Prostate gland (tissue), 2 donors: ENCODE measurements at regions not wholly inside any gene's neighbourhood (a gene's known extent, or its start where the extent isn't known, plus 50 kb on each side); places are given as distances from the start of the nearest gene placed in this dataset.

Source experiments
- DNase-seq: peaks from one replicate; pipeline ENCODE4 v3.0.0-alpha.2; 2019; ENCODE audit warnings: low spot score
- H3K27ac ChIP-seq, 2 donors: fragments of 200-600 bp; sonication (generic); 2 replicates each; pipeline ENCODE4 v1.5.1; 2017 to 2019
- H3K27me3 ChIP-seq: fragments of 200-600 bp; sonication (generic); replicated peaks from 2 replicates; pipeline ENCODE4 v1.5.1; 2019; ENCODE audit not compliant: insufficient read depth
- H3K36me3 ChIP-seq, 2 donors: fragments of 200-600 bp; sonication (generic); 1 replicate in 1 of 2; 2 replicates in 1 of 2; pipeline versions ENCODE4 v1.5.1 to v1.8.1; 2017 to 2019
- H3K4me1 ChIP-seq: fragments of 200-600 bp; sonication (generic); replicated peaks from 2 replicates; pipeline ENCODE4 v1.5.1; 2019
- H3K4me3 ChIP-seq, 2 donors: fragments of 200-600 bp; sonication (generic); 2 replicates each; pipeline ENCODE4 v1.5.1; 2017 to 2019
- H3K9me3 ChIP-seq: fragments of 200-600 bp; sonication (generic); 2 replicates; pipeline ENCODE4 v1.5.1; 2017
- CTCF ChIP-seq, 4 experiments: fragments of 200-600 bp in 2 of 4; fragments of 450-650 bp in 2 of 4; sonication (generic) in 2 of 4; IDR thresholded peaks; 1 replicate in 3 of 4; 2 replicates in 1 of 4; pipeline ENCODE4 v1.5.1; 2016 to 2019; ENCODE audit warnings: antibody characterized with exemption in 4 of 4, mild to moderate bottlenecking in 2 of 4, moderate library complexity in 2 of 4
- POLR2A ChIP-seq: fragments of 450-650 bp; IDR thresholded peaks from one replicate; pipeline ENCODE4 v1.6.1; 2016; ENCODE audit warnings: antibody characterized with exemption, mild to moderate bottlenecking
- POLR2AphosphoS5 ChIP-seq: sonication (generic); formaldehyde crosslinking; IDR thresholded peaks from one replicate; pipeline ENCODE4 v1.6.1; 2017; ENCODE audit warnings: antibody characterized with exemption
- WGBS: methylation state at CpG from one replicate; pipeline ENCODE4 v1.1.5; 2018; 5-methylcytosine and 5-hydroxymethylcytosine counted together
- intact Hi-C: fragments of 100-400 bp; cut with DNase I; formaldehyde crosslinking; loops from one replicate; pipeline ENCODE4 v1.14.2; 2022

DNA sequence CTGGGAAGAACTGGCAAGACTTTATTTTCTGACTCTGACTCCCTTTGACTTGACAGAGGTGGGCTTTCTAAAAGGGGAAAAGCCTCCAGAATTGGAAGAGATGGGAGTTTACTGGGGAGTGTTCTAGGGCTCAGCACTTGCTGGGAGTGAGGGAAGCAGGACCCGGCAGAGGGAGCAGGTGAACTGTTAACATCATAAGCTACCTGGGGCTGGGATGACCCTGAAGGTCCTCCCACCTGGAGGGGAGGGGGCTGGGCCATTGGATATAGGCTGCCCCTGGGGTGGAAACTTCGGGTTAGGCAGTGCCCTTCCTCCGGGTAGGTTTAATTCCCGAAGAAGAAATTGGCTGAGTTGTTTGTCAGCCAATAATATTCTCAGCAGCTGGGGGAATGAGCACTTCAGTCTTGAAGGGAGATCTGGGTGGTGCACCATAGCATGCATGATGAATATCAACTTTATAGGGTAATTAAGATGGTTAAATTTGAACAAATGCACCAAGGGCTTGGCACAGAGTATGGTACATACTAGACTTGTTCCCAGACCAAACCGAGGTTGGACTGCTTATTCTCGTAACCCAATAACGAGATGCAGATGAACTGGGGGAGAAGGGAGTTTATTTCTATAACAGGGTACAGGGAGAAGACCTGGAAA, 337.0 kb downstream of the HAPSTR1 start:
- H3K27me3 ChIP-seq: no peaks in the 10 kb centered on the region
- H3K27ac ChIP-seq: no peak overlapping the region
- H3K36me3 ChIP-seq: no peaks in the 10 kb centered on the region
- intact Hi-C loops: no loop called here
- no peaks in the 10 kb centered on the region for H3K4me1 ChIP-seq
- WGBS: 61% methylated on average over 7 of the region's 7 CpGs
- DNase-seq: no peak
- H3K9me3 ChIP-seq: no peaks in the 10 kb centered on the region
- no peak overlapping the region for H3K4me3 ChIP-seq
- TF ChIP-seq POLR2AphosphoS5 (no peak), CTCF (IDR thresholded peaks at IDR 0.05) (no peak), POLR2A (no peak)

DNA sequence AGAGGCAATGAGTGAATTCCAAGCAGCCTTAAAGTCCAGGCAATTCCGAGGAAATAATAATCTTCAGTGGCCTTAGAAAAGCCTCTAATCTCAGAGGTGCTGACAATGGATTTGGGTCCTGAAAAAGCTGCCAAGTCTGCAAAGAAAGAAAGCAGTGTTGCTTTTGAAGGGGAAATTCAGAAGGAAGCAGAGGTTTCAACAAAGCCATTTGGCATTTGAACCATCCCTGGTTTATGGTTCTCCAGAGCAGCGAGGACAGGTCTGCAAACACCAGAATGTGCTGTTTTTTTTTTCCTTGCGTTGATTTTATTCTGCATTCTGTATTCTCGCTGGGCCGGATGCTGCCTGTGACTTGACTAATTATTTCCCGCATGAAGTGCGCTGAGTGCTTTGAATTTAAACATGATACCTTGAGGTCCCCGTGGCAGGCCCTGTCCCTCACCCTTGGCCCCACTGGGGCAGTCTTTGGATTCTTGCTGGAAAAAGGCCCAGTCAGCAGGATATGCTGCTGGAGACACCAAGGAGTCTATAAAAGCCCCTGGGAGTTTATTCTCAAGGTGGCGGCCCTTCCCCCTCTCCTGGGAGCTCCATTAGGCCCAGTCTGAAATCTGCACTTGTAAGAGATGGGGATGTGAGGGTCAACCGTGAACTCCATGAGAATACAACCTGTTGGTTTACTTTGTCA, 338.3 kb downstream of the HAPSTR1 start:
- Histone ChIP-seq H3K4me3 (no peak overlapping the region), H3K27me3 (no peaks in the 10 kb centered on the region), H3K4me1 (no peaks in the 10 kb centered on the region), H3K27ac (no peak overlapping the region), H3K36me3 (no peaks in the 10 kb centered on the region), H3K9me3 (no peaks in the 10 kb centered on the region)
- intact Hi-C loops: no loop called here
- DNase-seq: no peak
- TF ChIP-seq POLR2AphosphoS5 (no peak), POLR2A (no peak), CTCF (IDR thresholded peaks at IDR 0.05) (no peak)
- 57% methylated on average over 10 of the region's 10 CpGs for WGBS

DNA sequence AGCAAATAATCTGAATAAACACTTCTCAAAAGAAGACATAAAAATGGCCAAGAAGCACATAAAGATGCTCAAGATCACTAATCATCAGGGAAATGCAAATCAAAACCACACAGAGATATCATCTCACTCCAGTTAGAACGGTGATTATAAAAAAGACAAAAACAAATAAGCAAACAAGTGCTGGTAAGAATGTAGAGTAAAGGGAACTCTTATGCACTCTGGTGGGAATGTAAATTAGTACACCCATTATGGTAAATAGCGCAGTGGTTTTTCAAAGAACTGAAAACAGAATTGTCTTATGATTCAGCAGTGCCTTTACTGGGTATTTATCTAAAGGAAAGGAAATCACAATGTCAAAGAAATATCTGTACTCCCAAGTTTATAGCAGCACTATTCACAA, 343.2 kb downstream of the HAPSTR1 start:
- DNase-seq: no peak
- Histone ChIP-seq H3K9me3 (no peaks in the 10 kb centered on the region), H3K36me3 (no peaks in the 10 kb centered on the region), H3K27me3 (no peaks in the 10 kb centered on the region), H3K4me1 (no peaks in the 10 kb centered on the region), H3K4me3 (no peak overlapping the region), H3K27ac (no peak overlapping the region)
- TF ChIP-seq POLR2AphosphoS5: no peak
- no peak for TF ChIP-seq CTCF (IDR thresholded peaks at IDR 0.05)
- no peak for TF ChIP-seq POLR2A
- intact Hi-C loops: no loop called here
- WGBS: 47% methylated on average over 2 of the region's 2 CpGs

DNA sequence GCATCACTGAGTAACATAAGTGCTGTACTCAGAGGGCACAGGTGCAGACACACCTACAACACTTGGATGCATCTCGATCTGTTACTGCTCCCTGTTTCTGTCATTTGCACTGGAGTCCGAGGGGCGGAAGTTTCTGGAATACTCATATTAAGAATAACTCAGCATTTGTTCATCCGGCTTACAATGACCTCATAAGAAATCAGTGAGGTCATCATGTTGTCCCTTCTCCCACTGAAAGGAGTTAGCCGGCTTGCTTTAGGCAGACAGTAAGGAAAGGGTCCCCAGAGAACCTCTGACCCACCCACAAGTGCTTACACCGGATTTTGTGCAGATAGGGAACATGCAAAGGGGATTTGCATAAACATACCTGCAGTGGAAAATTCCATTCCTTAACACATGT, 344.7 kb downstream of the HAPSTR1 start:
- Histone ChIP-seq H3K27me3 (no peaks in the 10 kb centered on the region), H3K9me3 (no peaks in the 10 kb centered on the region), H3K27ac (no peak overlapping the region), H3K4me1 (no peaks in the 10 kb centered on the region), H3K4me3 (no peak overlapping the region), H3K36me3 (no peaks in the 10 kb centered on the region)
- no peak for DNase-seq
- intact Hi-C loops: no loop called here
- 96% methylated on average over 6 of the region's 6 CpGs for WGBS
- TF ChIP-seq CTCF (IDR thresholded peaks at IDR 0.05): no peak
- TF ChIP-seq POLR2AphosphoS5: no peak
- TF ChIP-seq POLR2A: no peak

- intact Hi-C loops: no loop called here
- Histone ChIP-seq H3K4me3 (no peak overlapping the region), H3K36me3 (no peaks in the 10 kb centered on the region), H3K27ac (no peak overlapping the region), H3K9me3 (no peaks in the 10 kb centered on the region), H3K4me1 (no peaks in the 10 kb centered on the region), H3K27me3 (no peaks in the 10 kb centered on the region)
- 85% methylated on average over 4 of the region's 4 CpGs for WGBS
- DNase-seq: no peak
- TF ChIP-seq CTCF (IDR thresholded peaks at IDR 0.05) (no peak), POLR2A (no peak), POLR2AphosphoS5 (no peak)
Observed at GRCh38 chr16:9437115-9437514, 345.7 kb downstream of the HAPSTR1 start.
